ENCODE measurements at regions not wholly inside any gene's neighbourhood (a gene's known extent, or its start where the extent isn't known, plus 50 kb on each side); places are given as distances from the start of the nearest gene placed in this dataset.
"Not testable (repeated sequence)": the region's sequence is repeated elsewhere in the genome, so short reads cannot be mapped to it uniquely, and the experiment has no call there.

GRCh38 chr4:133593764-133594163 lies 444.7 kb downstream of the PCDH10 start:
- no peak for DNase-seq
- Mint-ChIP-seq H3K4me1 (no peaks in the 10 kb centered on the region), H3K27ac (no peak overlapping the region), H3K9me3 (no peaks in the 10 kb centered on the region), H3K36me3 (no peaks in the 10 kb centered on the region), H3K27me3 (no peaks in the 10 kb centered on the region), H3K4me3 (no peak overlapping the region)
- CTCF ChIA-PET = no interaction called here

- no peaks in the 10 kb centered on the region for H3K9me3 Mint-ChIP-seq
- CTCF ChIA-PET = no interaction called here
Measured at GRCh38 chr4:133592591-133592990, 443.5 kb downstream of the PCDH10 start.

GRCh38 chr4:133592106-133592505 lies 443.0 kb downstream of the PCDH10 start:
- H3K27me3 Mint-ChIP-seq = no peaks in the 10 kb centered on the region
- CTCF ChIA-PET = no interaction called here
- no peaks in the 10 kb centered on the region for H3K9me3 Mint-ChIP-seq
- H3K4me3 Mint-ChIP-seq = no peak overlapping the region
- DNase-seq = no peak
- H3K4me1 Mint-ChIP-seq = no peaks in the 10 kb centered on the region
- no peak overlapping the region for H3K27ac Mint-ChIP-seq
- no peaks in the 10 kb centered on the region for H3K36me3 Mint-ChIP-seq

More at GRCh38 chr4:133592591-133592990, 443.5 kb downstream of the PCDH10 start:
- no peak for DNase-seq
- Mint-ChIP-seq H3K4me1 (no peaks in the 10 kb centered on the region), H3K4me3 (no peak overlapping the region), H3K36me3 (no peaks in the 10 kb centered on the region), H3K27me3 (no peaks in the 10 kb centered on the region), H3K27ac (no peak overlapping the region)

GRCh38 chr4:133588306-133588705 lies 439.2 kb downstream of the PCDH10 start:
- Mint-ChIP-seq H3K9me3 (no peaks in the 10 kb centered on the region), H3K36me3 (no peaks in the 10 kb centered on the region), H3K27ac (no peak overlapping the region), H3K4me1 (no peaks in the 10 kb centered on the region), H3K4me3 (no peak overlapping the region), H3K27me3 (no peaks in the 10 kb centered on the region)
- CTCF ChIA-PET = no interaction called here
- no peak for DNase-seq

DNA sequence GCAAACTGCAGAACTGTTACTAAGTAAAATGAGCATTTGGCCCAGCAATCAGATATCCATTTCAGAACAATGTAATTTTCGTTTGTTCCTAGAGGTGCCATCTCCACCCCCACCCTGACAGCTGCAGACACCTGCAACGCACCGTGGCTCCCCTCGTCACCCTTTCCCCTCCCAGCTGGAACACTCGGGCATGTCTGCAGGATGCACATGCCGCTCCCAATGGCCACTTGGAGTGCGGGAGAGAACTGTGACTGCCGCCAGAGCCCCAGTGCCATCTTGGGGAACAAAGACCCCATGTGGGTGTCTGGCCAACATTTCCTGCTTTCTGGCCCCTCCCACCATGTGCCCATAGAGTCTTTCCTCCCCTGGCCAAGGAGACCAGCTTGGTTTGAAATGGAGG lies 436.2 kb downstream of the PCDH10 start:
- Mint-ChIP-seq H3K9me3 (no peaks in the 10 kb centered on the region), H3K4me3 (no peak overlapping the region), H3K27me3 (no peaks in the 10 kb centered on the region), H3K4me1 (no peaks in the 10 kb centered on the region), H3K27ac (no peak overlapping the region), H3K36me3 (no peaks in the 10 kb centered on the region)
- no peak for DNase-seq
- CTCF ChIA-PET = no interaction called here

DNA sequence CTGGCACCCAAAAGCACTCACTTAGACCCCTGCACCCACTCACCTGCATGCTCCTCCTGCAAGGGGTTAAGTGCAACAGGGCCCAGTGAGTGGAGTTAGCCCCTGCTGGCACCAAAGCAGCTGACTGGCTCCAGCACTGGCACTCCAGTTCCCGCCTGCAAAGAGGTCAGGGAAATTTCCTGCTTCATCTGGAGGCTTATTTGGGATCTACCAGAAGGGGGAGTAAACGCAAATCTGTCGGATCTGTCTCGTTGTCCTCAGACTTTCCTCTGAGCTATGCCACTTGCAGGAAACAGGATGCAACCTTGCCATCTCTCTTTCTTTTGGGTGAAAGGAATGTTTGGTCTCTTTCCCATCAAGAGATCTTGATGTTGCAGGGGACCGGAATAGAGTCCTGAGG lies 435.6 kb downstream of the PCDH10 start:
- Mint-ChIP-seq H3K27me3 (no peaks in the 10 kb centered on the region), H3K27ac (no peak overlapping the region), H3K9me3 (peaks cover 3% of the 10 kb centered on the region), H3K36me3 (no peaks in the 10 kb centered on the region), H3K4me1 (no peaks in the 10 kb centered on the region), H3K4me3 (no peak overlapping the region)
- CTCF ChIA-PET = no interaction called here
- no peak for DNase-seq

DNA sequence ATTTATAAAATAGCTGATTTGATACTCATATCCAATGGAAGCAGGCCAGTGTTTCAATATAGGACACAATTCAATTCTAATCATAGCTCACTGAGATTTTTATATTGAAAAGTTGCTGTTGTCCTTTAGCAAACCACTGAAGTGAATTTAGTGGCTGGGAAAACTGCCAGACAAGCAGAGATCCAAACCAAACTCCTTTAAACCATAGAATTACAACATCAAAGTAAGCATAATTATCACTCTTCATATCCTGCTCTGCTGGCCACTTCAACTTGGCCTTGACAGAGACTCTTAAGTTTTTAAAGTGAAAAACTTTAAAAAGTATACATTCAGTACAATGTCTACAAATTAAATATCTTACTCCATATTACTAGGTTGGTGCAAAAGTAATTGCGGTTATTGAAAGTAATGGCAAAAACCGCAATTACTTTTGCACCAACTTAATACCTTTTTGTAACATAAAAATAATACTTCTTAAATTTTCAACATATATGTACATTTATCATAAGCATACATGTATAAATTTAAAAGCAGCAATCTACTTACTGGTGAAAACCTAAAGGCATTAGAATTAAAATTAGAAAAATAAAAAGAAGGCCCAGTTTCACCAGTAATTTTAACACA lies 433.0 kb downstream of the PCDH10 start:
- Mint-ChIP-seq H3K27ac (no peak overlapping the region), H3K4me1 (no peaks in the 10 kb centered on the region), H3K9me3 (peaks cover 3% of the 10 kb centered on the region), H3K4me3 (no peak overlapping the region), H3K27me3 (no peaks in the 10 kb centered on the region), H3K36me3 (no peaks in the 10 kb centered on the region)
- CTCF ChIA-PET = no interaction called here
- no peak for DNase-seq

DNA sequence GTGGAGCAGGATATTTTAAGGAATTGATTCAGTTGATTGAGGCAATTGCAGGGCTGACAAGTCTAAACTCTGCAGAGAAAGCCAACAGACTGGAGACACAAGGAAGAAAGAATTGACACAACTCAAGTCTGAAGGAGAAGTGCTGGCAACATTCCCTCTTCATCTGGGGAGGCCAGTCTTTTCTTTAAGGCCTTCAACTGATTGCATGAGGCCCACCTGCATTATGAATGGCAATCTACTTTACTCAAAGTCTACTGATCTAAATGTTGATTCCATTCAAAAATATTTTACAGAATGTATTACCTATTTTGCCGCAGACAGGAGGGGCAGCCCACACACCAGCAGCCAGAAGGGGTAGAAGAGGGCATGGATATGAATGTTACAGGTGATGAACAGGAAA lies 425.2 kb downstream of the PCDH10 start:
- DNase-seq = no peak
- H3K27me3 Mint-ChIP-seq = no peaks in the 10 kb centered on the region
- H3K4me1 Mint-ChIP-seq = no peaks in the 10 kb centered on the region
- no peak overlapping the region for H3K27ac Mint-ChIP-seq
- no peaks in the 10 kb centered on the region for H3K9me3 Mint-ChIP-seq
- H3K4me3 Mint-ChIP-seq = no peak overlapping the region
- H3K36me3 Mint-ChIP-seq = no peaks in the 10 kb centered on the region
- CTCF ChIA-PET = no interaction called here

DNA sequence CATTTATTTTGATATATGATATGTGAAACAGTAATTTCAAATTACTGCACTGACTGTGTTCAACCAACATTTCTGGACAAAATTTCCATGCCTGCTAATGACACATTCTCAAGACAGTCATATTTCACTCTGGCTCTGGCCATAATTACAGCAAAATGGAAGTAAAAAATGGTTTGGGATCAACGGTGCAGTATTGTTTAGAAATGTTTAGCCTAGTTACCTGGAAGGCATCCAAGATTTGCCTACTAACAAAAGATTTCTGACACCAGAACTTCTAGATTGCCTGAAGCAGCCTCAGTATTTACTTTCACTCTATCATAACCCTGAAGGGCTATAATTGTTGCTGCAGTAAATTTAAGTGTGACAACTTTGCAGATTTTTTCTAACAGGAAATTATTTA lies 416.3 kb downstream of the PCDH10 start:
- Mint-ChIP-seq H3K4me3 (no peak overlapping the region), H3K36me3 (no peaks in the 10 kb centered on the region), H3K27me3 (no peaks in the 10 kb centered on the region), H3K4me1 (no peaks in the 10 kb centered on the region), H3K27ac (no peak overlapping the region), H3K9me3 (peaks cover 3% of the 10 kb centered on the region)
- DNase-seq = no peak
- CTCF ChIA-PET = no interaction called here

- H3K27me3 Mint-ChIP-seq = no peaks in the 10 kb centered on the region
- CTCF ChIA-PET = no interaction called here
- no peaks in the 10 kb centered on the region for H3K4me1 Mint-ChIP-seq
- no peak overlapping the region for H3K27ac Mint-ChIP-seq
- no peak overlapping the region for H3K4me3 Mint-ChIP-seq
- H3K9me3 Mint-ChIP-seq = peaks cover 3% of the 10 kb centered on the region
- no peak for DNase-seq
- no peaks in the 10 kb centered on the region for H3K36me3 Mint-ChIP-seq
Measured at GRCh38 chr4:133559987-133560386, 410.9 kb downstream of the PCDH10 start.

DNA sequence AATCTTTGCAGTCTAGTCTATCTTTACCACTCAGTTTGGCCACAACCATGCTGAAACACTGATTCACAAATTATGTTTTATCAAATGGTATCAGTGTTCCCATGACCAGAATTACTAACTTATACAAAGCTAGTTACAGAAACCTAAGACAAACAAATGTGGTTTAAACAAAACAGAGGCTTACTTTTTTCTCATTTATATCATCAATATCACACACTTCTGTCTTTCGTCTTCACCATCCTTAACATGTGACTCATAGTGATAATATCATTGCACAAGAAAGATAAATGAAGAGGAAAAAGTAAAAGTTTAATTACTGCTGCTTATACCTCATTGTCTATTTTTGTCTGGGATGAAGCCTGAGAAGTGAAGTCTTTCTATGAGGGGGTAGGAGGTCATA lies 406.6 kb downstream of the PCDH10 start:
- H3K27me3 Mint-ChIP-seq = no peaks in the 10 kb centered on the region
- H3K9me3 Mint-ChIP-seq = no peaks in the 10 kb centered on the region
- H3K4me1 Mint-ChIP-seq = no peaks in the 10 kb centered on the region
- CTCF ChIA-PET = no interaction called here
- no peak overlapping the region for H3K27ac Mint-ChIP-seq
- DNase-seq = no peak
- no peaks in the 10 kb centered on the region for H3K36me3 Mint-ChIP-seq
- H3K4me3 Mint-ChIP-seq = no peak overlapping the region

DNA sequence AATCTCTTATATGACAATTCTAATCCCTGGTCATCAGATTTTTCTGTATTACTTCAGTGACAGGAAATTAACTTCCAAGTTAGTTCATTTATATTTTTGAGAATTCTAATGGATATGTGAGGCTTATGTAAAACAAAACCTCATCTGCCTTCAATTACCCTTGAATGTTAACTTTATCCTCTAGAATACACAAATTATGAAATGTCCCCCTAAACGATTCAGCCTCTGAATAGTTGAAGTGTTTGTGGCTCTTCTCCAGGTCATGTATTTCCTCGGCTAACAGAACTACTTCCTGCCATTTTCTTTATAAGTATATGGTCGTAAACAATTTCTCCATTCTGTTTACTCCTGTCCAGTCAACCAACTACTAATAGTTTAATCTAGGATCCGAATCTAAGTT lies 401.3 kb downstream of the PCDH10 start:
- DNase-seq = no peak
- H3K27me3 Mint-ChIP-seq = no peaks in the 10 kb centered on the region
- CTCF ChIA-PET = no interaction called here
- H3K36me3 Mint-ChIP-seq = no peaks in the 10 kb centered on the region
- no peaks in the 10 kb centered on the region for H3K4me1 Mint-ChIP-seq
- H3K27ac Mint-ChIP-seq = no peak overlapping the region
- H3K9me3 Mint-ChIP-seq = no peaks in the 10 kb centered on the region
- no peak overlapping the region for H3K4me3 Mint-ChIP-seq

GRCh38 chr4:133544097-133544496 lies 395.0 kb downstream of the PCDH10 start:
- H3K27ac Mint-ChIP-seq = no peak overlapping the region
- no peaks in the 10 kb centered on the region for H3K36me3 Mint-ChIP-seq
- peaks cover 5% of the 10 kb centered on the region for H3K9me3 Mint-ChIP-seq
- no peak overlapping the region for H3K4me3 Mint-ChIP-seq
- H3K4me1 Mint-ChIP-seq = no peaks in the 10 kb centered on the region
- CTCF ChIA-PET = no interaction called here
- no peaks in the 10 kb centered on the region for H3K27me3 Mint-ChIP-seq
- DNase-seq = no peak

GRCh38 chr4:133537780-133538281 lies 388.7 kb downstream of the PCDH10 start:
- no peak overlapping the region for H3K4me3 Mint-ChIP-seq
- no peaks in the 10 kb centered on the region for H3K4me1 Mint-ChIP-seq
- peaks cover 8% of the 10 kb centered on the region for H3K9me3 Mint-ChIP-seq
- CTCF ChIA-PET = no interaction called here
- H3K36me3 Mint-ChIP-seq = no peaks in the 10 kb centered on the region
- H3K27ac Mint-ChIP-seq = no peak overlapping the region
- no peak for DNase-seq
- no peaks in the 10 kb centered on the region for H3K27me3 Mint-ChIP-seq

GRCh38 chr4:133534224-133534623 lies 385.1 kb downstream of the PCDH10 start:
- H3K9me3 Mint-ChIP-seq = peaks cover 15% of the 10 kb centered on the region
- H3K27me3 Mint-ChIP-seq, H3K36me3 Mint-ChIP-seq, H3K4me1 Mint-ChIP-seq, DNase-seq, CTCF ChIA-PET, H3K4me3 Mint-ChIP-seq, H3K27ac Mint-ChIP-seq: not testable (repeated sequence)

- no peak for DNase-seq
- no peaks in the 10 kb centered on the region for H3K9me3 Mint-ChIP-seq
- no peaks in the 10 kb centered on the region for H3K4me1 Mint-ChIP-seq
- CTCF ChIA-PET = no interaction called here
- H3K36me3 Mint-ChIP-seq = no peaks in the 10 kb centered on the region
- H3K4me3 Mint-ChIP-seq = no peak overlapping the region
- no peaks in the 10 kb centered on the region for H3K27me3 Mint-ChIP-seq
- no peak overlapping the region for H3K27ac Mint-ChIP-seq
Measured at GRCh38 chr4:133524369-133524768, 375.3 kb downstream of the PCDH10 start.
